HCT116 (cell line): ENCODE measurements at regions not wholly inside any gene's neighbourhood (a gene's known extent, or its start where the extent isn't known, plus 50 kb on each side); places are given as distances from the start of the nearest gene placed in this dataset.

ENCODE experiments used
- ATAC-seq: fragments of 200-7000 bp; cut with Tn5 transposase; 2 replicates; pipeline ENCODE4 v1.9.1; 2020; ENCODE audit warnings: mild to moderate bottlenecking, moderate library complexity
- BruUV-seq: library from RNA; stranded (reverse); fragments of 400-500 nt; replicated peaks from 2 replicates; lab custom pipeline; 2021; lab: Mats Ljungman, UMichigan
- CTCF ChIA-PET: fragments of 300-600 bp; sonication (Branson Sonifier 250); formaldehyde crosslinking; loops from one replicate; lab custom pipeline; 2021; ENCODE audit warnings: antibody characterized with exemption; lab: Charles Lee
- POLR2A ChIA-PET: fragments of 300-600, 350-600 bp; sonication (Branson Sonifier 250); formaldehyde crosslinking; loops from one replicate; lab custom pipeline; 2021; ENCODE audit warnings: antibody characterized with exemption; lab: Charles Lee
- RAD21 ChIA-PET, 2 experiments: fragments of 300-600 bp; sonication (Branson Sonifier 250); formaldehyde crosslinking; loops; one replicate each; lab custom pipeline; 2023; ENCODE audit warnings: low total read pairs in 2 of 2; ENCODE audit not compliant: uncharacterized antibody in 2 of 2, unreplicated experiment in 2 of 2, low non-redundant PET in 1 of 2; lab: Charles Lee
- DNase-seq: peaks from one replicate; pipeline ENCODE4 v3.0.0-alpha.2; 2010; ENCODE audit warnings: low read depth, low spot score
- H2AFZ ChIP-seq: fragments of 200-600 bp; shearing (Covaris generic), sonication (generic); 2 replicates; pipeline ENCODE4 v1.6.1; 2017; ENCODE audit warnings: low read depth, mixed run types, mixed read lengths, antibody characterized with exemption, low read length; ENCODE audit not compliant: poor library complexity, severe bottlenecking
- H3K27ac ChIP-seq: 2 replicates; pipeline ENCODE4 v1.5.1; 2012; ENCODE audit warnings: low read depth, low read length
- H3K27me3 ChIP-seq: fragments of 200-600 bp; sonication (generic); 2 replicates; pipeline ENCODE4 v1.6.1; 2016; ENCODE audit warnings: mixed run types, low read length, mixed read lengths; ENCODE audit not compliant: insufficient read depth
- H3K36me3 ChIP-seq, 2 experiments: fragments of 200-500 bp in 1 of 2; fragments of 200-600 bp in 1 of 2; sonication (Bioruptor generic) in 1 of 2; sonication (generic) in 1 of 2; 2 replicates each; pipeline versions ENCODE4 v1.5.1 to v1.6.1; 2014 to 2016; ENCODE audit warnings: low read length in 2 of 2, inconsistent platforms in 1 of 2, mixed read lengths in 1 of 2, mixed run types in 1 of 2; ENCODE audit not compliant: insufficient read depth in 2 of 2, control insufficient read depth in 1 of 2
- H3K4me1 ChIP-seq, 2 experiments: fragments of 200-600 bp in 1 of 2; sonication (generic) in 1 of 2; 2 replicates each; pipeline versions ENCODE4 v1.5.1 to v1.6.1; 2012 to 2017; ENCODE audit warnings: low read length in 2 of 2, inconsistent platforms in 1 of 2, mild to moderate bottlenecking in 1 of 2, mixed read lengths in 1 of 2, mixed run types in 1 of 2, moderate library complexity in 1 of 2; ENCODE audit not compliant: insufficient read depth in 2 of 2, control insufficient read depth in 1 of 2
- H3K4me2 ChIP-seq: fragments of 200-600 bp; sonication (generic); 2 replicates; pipeline ENCODE4 v1.6.1; 2017; ENCODE audit warnings: mixed run types, low read length, mixed read lengths
- H3K4me3 ChIP-seq, 2 experiments: fragments of 200-600 bp in 1 of 2; sonication (generic) in 1 of 2; replicated peaks in 1 of 2; 2 replicates each; pipeline ENCODE4 v1.5.1; 2011 to 2016; ENCODE audit warnings: low read length in 2 of 2, control low read depth in 1 of 2, low read depth in 1 of 2, mild to moderate bottlenecking in 1 of 2, mixed read lengths in 1 of 2, mixed run types in 1 of 2
- H3K79me2 ChIP-seq: fragments of 200-600 bp; sonication (generic); 2 replicates; pipeline ENCODE4 v1.6.1; 2017; ENCODE audit warnings: mild to moderate bottlenecking, mixed run types, low read length, moderate library complexity, mixed read lengths; ENCODE audit not compliant: insufficient read depth
- H3K9ac ChIP-seq: fragments of 200-600 bp; sonication (generic); 2 replicates; pipeline ENCODE4 v1.6.1; 2016; ENCODE audit warnings: low read length, mixed read lengths
- H3K9me2 ChIP-seq: fragments of 200-600 bp; sonication (generic), shearing (Covaris generic); 2 replicates; pipeline ENCODE4 v1.6.1; 2017; ENCODE audit warnings: mixed run types, mild to moderate bottlenecking, moderate library complexity; ENCODE audit not compliant: insufficient read depth
- H3K9me3 ChIP-seq, 2 experiments: fragments of 200-500 bp in 1 of 2; fragments of 200-600 bp in 1 of 2; sonication (Bioruptor generic) in 1 of 2; sonication (generic) in 1 of 2; 2 replicates each; pipeline ENCODE4 v1.6.1; 2014 to 2017; ENCODE audit warnings: low read length in 2 of 2, mixed read lengths in 2 of 2, inconsistent platforms in 1 of 2, low read depth in 1 of 2, mild to moderate bottlenecking in 1 of 2, mixed run types in 1 of 2, moderate library complexity in 1 of 2; ENCODE audit not compliant: control insufficient read depth in 1 of 2, insufficient read depth in 1 of 2
- H4K20me1 ChIP-seq: fragments of 200-600 bp; sonication (generic), shearing (Covaris generic); 2 replicates; pipeline ENCODE4 v1.6.1; 2017; ENCODE audit warnings: mixed run types, mild to moderate bottlenecking, moderate library complexity; ENCODE audit not compliant: insufficient read depth
- CEBPB ChIP-seq: IDR thresholded peaks from 2 replicates; pipeline ENCODE4 v1.6.1; 2012; ENCODE audit warnings: low read depth
- EZH2 ChIP-seq: fragments of 200-600 bp; sonication (generic); IDR thresholded peaks from 2 replicates; pipeline ENCODE4 v1.6.1; 2017; ENCODE audit warnings: antibody characterized with exemption, mixed run types
- EZH2phosphoT487 ChIP-seq: fragments of 200-600 bp; IDR thresholded peaks from 2 replicates; pipeline ENCODE4 v1.6.1; 2018; ENCODE audit warnings: antibody characterized with exemption, borderline replicate concordance
- FOSL1 ChIP-seq: IDR thresholded peaks from 2 replicates; pipeline ENCODE4 v1.6.1; 2012; ENCODE audit warnings: low read depth
- JUND ChIP-seq: IDR thresholded peaks from 2 replicates; pipeline ENCODE4 v1.6.1; 2012
- POLR2AphosphoS5 ChIP-seq: IDR thresholded peaks from 2 replicates; pipeline ENCODE4 v1.6.1; 2011; ENCODE audit warnings: mild to moderate bottlenecking, low read depth, low read length, moderate library complexity
- SRF ChIP-seq: IDR thresholded peaks from 2 replicates; pipeline ENCODE4 v1.6.1; 2012; ENCODE audit warnings: low read depth
- YY1 ChIP-seq: IDR thresholded peaks from 2 replicates; pipeline ENCODE4 v1.6.1; 2011; ENCODE audit warnings: low read length, low read depth, moderate library complexity, mild to moderate bottlenecking; ENCODE audit not compliant: insufficient replicate concordance; ENCODE audit errors: extremely low read depth
- intact Hi-C: fragments of 100-400 bp; cut with micrococcal nuclease; formaldehyde crosslinking; loops from 2 replicates; pipeline ENCODE4 v1.10.0; 2022
- TF ChIP-seq, protein P1 (sequence below): IDR thresholded peaks from 2 replicates; pipeline ENCODE4 v1.6.1; 2012
- TF ChIP-seq, protein P2 (sequence below): IDR thresholded peaks from 2 replicates; pipeline ENCODE4 v1.6.1; 2011; ENCODE audit warnings: mild to moderate bottlenecking, low read length, moderate library complexity; ENCODE audit not compliant: insufficient replicate concordance; ENCODE audit errors: extremely low read depth
- TF ChIP-seq, protein P3 (sequence below): IDR thresholded peaks from 2 replicates; pipeline ENCODE4 v1.6.1; 2012

DNA sequence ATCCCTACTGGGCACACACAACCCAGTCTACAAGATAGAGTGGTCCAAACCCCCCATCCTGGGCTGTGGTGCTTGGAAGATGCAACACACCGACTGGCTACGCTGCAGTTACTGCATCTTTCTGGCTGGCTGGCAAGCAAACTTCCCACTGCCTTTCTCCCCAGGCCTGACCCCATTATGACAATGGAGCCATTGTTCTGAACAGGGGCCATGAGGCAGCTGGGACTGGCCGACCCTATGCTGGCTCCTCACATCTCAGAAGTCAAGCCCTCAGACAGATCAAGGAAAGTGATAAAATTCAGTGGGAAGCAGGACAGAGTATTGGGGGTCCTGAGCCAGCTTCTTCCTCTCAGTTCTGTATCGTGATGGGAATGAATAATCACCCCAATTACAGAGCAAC is 364.1 kb upstream of the ASIC2 start:
- RAD21 ChIA-PET = no interaction called here
- Histone ChIP-seq H3K9me3 (no peaks in the 10 kb centered on the region), H3K9me2 (no peaks in the 10 kb centered on the region), H3K4me2 (no peak overlapping the region), H3K27ac (no peak overlapping the region), H3K4me1 (no peaks in the 10 kb centered on the region), H3K4me3 (no peak overlapping the region), H2AFZ (no peak overlapping the region), H3K79me2 (no peaks in the 10 kb centered on the region), H4K20me1 (no peaks in the 10 kb centered on the region), H3K9ac (no peak overlapping the region), H3K36me3 (no peaks in the 10 kb centered on the region), H3K27me3 (no peaks in the 10 kb centered on the region)
- no peak for TF ChIP-seq SRF
- TF ChIP-seq, protein P1, sequence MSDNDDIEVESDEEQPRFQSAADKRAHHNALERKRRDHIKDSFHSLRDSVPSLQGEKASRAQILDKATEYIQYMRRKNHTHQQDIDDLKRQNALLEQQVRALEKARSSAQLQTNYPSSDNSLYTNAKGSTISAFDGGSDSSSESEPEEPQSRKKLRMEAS = no peak
- TF ChIP-seq CEBPB = no peak
- TF ChIP-seq, protein P2, sequence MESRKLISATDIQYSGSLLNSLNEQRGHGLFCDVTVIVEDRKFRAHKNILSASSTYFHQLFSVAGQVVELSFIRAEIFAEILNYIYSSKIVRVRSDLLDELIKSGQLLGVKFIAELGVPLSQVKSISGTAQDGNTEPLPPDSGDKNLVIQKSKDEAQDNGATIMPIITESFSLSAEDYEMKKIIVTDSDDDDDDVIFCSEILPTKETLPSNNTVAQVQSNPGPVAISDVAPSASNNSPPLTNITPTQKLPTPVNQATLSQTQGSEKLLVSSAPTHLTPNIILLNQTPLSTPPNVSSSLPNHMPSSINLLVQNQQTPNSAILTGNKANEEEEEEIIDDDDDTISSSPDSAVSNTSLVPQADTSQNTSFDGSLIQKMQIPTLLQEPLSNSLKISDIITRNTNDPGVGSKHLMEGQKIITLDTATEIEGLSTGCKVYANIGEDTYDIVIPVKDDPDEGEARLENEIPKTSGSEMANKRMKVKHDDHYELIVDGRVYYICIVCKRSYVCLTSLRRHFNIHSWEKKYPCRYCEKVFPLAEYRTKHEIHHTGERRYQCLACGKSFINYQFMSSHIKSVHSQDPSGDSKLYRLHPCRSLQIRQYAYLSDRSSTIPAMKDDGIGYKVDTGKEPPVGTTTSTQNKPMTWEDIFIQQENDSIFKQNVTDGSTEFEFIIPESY = no peak
- no peak for TF ChIP-seq YY1
- TF ChIP-seq EZH2 = no peak
- no peak for TF ChIP-seq EZH2phosphoT487
- TF ChIP-seq POLR2AphosphoS5 = no peak
- TF ChIP-seq JUND = no peak
- no peak for TF ChIP-seq FOSL1
- TF ChIP-seq, protein P3, sequence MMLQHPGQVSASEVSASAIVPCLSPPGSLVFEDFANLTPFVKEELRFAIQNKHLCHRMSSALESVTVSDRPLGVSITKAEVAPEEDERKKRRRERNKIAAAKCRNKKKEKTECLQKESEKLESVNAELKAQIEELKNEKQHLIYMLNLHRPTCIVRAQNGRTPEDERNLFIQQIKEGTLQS = no peak
- no TSS peak for BruUV-seq
- intact Hi-C loops = no loop called here
- POLR2A ChIA-PET = no interaction called here
- CTCF ChIA-PET = no interaction called here
- DNase-seq (no peak), ATAC-seq (no peak)
